Amniotic epithelial cell (primary cell): ENCODE measurements at regions not wholly inside any gene's neighbourhood (a gene's known extent, or its start where the extent isn't known, plus 50 kb on each side); places are given as distances from the start of the nearest gene placed in this dataset.
A peak's percentile ranks its signal among the peaks of the same experiment; 100 is the strongest.

Experiments
- DNase-seq: peaks from one replicate; pipeline ENCODE4 v3.0.0-alpha.2; 2010; ENCODE audit warnings: low read depth

DNA sequence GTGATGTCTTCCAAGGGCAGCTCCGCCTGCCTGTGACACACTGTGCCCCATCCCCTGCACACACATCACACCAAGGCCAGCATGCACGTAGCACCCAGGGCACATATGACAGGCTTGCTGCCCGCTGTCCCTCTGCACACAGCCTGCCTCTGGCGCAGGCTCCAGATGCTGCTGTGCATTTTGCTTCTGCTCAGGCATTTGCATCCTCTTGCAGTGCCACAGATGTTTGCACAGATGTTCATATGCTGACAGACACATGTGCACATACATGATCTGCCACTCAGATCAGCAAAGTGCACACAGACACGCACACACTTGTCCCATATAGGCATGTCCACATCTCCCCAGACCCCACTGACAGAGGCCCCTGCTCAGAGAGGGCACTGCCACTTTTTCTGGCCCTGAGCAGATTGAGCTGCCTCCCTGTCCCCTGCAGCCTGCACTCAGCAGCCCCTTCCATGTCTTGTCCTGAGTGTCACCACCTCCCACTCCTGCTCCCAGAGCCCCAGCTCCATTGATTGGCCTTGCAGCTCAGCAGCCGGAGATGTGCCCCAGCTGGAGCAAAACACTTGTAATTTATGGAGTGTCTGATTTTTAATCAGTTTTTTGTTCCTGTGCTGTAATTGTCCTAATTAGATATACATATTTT lies 115.1 kb upstream of the RPL38 start:
- DNase-seq = no peak

DNA sequence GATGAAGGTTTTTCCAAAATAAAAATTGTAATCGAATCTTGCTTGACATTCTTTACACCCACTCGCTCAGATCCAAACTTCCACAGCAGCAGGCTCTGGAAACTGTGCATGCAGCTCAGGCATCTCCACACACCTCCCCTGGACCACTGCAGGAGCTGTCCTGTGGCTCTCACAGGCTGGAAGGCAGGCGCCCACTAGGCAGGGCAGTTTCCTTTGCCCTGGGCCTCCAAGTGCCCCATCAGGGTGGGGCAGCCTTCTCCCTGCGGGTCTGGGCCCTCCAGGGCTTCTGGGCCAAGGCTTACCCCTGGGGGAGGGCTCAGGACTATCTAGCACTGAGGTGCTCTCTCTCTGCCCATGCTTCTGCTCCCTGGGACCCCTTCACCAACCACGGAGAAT lies 114.5 kb upstream of the RPL38 start:
- no peak for DNase-seq

DNA sequence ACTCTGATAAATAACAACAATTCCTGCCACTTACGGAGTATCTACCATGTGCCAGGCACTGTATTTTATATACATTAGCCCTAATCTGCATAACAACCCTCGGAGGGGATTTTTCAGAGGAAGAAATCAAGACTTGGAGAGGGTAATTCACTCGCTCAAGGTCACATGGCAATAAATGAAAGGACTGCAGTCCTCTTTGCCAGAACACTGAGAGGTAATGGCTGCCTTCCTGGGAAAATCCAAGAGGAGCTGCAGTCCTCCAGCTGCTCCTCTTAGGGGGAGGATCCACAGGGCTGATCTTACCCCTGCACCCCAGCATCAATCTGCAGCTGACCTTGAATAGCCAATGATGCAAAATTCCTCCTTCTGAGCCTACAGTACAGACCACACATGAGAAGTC lies 114.1 kb upstream of the RPL38 start:
- DNase-seq = no peak

DNA sequence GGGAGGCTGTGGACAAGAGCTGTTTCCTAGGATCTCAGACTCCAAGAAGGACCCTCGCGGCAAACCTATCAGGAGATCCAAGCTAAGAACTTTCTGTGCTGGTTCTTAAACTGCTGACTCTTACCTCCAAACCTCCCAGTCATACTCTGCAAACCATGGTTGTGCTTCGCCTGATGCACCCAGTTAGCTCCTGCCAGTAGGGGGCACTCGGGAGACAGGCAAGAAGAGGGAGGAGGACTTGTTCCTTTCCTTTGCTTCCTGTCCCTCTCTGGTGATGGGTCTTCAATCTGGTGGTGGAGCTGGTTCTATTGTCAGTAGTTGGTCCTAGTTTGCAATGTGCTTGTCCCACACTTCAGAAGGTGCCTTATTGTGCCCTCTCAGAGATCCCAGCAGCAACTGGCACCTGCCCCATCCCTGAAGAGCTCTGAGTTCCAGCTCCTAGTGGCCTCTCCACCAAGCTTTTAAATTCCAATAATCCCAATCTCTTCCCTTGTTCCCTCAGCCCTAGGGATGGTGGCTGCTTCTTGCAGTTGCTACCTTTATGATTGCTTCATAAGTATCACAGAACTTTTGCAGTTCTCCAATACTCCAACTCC lies 113.5 kb upstream of the RPL38 start:
- peak; percentile 3 for DNase-seq

DNA sequence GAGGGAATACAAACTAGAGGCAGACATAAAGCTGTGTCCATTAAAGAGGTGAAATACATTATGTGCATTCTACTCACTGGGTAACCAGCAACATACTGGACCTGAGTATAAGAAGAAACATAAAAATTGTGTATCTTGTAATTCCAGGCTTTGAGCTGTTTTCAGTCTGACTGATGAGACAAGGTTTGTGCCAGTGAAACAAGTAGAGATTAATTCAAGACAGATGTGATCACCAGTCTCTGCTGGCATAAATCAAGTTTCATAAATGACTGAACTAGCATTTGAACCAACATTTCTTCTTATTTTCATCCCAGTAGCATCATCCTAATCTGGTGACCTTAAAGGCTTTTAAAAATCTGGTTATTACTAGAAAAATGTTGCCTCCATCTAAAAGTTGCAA lies 108.8 kb upstream of the RPL38 start:
- DNase-seq = no peak

DNA sequence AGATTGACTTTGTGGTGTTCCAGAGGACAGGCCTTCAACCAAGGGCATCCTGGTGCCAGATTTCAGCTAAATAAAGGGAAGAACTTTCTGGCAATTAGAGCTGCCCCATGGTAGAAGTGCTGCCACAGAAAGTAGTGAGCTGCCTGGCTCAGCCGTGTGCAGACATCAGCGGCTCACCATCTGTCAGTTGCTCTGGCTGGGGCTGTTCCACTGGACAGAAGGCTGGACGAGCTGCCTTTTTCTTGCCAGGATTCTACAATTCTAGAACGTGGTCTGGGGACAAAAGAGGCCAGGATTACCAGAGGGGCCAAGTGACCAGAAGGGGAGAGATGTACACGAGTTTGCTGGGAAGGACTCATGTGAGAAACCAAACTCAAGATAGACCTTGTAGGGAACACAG lies 107.0 kb upstream of the RPL38 start:
- DNase-seq = no peak

DNA sequence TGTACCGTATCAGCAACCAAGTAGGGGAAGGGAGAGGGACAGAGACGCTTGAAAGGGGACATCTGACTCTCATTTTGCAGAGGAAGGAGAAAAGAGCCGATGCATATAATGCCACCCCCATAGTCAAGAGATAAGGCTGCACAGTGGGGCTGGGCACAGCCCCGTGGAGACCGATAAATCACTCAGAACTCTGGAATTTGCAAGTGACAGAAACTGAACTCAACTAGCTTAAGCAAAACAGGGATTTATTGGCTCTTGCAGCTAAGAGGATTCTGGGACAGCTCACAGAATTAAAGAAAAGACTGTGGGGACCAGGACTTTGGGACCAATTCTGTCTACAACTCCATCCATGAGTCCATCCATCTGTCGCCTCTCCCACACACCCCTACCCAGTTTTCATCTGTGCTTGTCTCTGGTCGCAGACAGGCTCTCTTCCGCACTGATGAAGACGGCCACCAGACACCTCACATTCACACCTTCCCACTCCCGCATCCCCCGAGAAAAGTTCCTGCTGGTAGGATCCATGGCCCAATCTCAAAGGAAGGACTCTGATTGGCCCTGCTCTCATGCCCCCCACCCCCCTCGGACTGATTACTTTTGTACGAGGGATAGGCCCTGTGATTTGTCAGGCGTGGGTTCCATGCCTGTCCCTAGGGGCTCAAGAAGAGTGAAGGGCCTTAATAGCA lies 105.9 kb upstream of the RPL38 start:
- no peak for DNase-seq

DNA sequence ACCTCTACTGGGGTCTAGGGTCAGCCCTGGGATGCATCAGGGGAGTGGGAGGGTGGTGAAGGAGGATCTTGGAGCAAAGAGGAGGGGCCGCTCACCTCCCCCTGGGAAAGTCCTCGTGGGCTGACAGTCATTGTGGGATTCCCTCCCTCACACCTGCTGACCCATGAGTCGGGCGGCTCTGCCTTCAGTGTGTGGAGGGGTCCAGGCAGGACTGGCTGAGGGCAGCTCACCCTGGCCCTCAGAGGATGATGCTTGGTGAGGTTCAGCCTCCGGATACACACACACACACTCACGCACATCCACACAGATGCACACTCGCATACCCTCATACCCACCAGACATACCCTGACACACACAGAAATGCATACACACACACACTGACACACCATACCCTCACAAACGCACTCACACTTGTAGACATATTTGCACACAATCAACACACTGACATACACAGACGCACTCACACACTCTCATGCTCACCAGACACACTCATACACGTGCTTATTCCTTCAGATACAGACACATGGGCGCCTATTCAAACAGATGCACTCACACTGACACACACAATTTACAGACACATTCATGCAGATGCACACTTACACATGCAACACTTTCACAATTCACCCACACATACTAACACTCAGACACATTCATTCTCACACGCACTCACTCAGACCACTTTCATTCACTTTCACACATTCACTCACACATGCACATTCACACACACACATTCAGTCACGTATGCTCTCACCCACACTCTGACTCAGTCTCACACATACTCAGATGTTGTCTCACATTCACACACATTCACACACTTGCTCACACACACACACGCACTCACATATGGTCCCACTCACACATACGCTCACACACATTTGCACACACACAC lies 105.1 kb upstream of the RPL38 start:
- DNase-seq = no peak

DNA sequence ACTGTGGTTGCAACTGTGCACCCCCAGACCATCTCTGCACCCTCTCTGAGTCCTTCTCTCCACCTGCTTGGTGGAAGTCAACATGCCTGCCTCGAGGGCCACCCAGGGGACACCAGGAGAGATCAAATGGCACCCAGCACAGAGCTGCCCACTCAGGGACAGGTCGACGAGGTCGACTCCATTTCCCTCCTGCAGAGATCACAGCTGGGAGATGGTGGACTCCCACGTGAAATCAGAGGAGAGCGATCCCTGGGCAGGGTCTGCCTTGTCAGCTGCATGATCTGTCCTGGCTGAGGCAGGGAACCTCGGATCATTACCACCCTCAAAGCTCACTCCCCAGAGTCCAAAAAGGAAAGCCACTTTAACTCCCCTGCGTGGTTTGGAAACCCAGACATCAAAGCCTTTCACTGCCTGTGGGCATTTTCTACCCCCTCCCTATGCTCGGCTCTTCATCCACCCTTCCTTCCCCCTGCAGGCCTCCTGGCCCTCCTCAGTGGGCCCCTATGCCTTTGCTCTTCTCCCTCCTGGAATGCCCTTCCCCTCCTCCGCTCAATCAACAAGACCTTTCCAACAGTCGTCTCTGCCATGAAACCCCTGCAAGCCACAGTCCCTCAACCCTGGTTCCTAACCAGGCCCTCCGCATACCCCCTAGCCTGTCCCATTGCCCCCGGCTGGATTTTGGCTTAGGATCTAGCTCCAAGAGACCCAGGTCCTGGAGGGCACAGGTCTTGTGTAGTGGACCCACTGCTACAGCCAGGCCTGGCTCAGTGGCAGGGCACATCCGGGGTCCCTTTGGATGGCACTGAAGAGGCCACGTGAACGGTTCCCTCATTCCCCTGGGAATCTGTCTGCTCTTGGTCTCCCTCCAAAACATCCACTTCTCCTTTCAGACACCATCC lies 103.8 kb upstream of the RPL38 start:
- no peak for DNase-seq

DNA sequence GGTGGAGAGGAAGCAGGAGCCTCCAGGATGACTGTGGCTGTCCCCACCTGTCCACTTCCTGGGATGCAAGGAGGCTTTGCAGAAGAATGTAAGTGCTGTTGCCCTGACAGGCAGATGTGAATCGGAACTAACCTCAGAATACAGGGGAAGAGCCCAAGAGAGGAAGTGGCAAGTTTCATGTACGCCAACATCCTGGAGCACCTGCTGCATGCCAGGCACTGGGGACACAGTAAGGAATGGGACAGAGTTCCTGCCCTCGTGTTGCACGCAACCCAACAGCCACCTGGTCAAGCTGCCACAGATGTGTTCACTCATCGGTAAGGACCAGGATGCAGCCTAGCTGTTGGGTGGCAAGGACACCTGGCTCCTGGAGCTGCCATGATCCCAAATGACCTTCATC lies 98.6 kb upstream of the RPL38 start:
- DNase-seq = no peak

DNA sequence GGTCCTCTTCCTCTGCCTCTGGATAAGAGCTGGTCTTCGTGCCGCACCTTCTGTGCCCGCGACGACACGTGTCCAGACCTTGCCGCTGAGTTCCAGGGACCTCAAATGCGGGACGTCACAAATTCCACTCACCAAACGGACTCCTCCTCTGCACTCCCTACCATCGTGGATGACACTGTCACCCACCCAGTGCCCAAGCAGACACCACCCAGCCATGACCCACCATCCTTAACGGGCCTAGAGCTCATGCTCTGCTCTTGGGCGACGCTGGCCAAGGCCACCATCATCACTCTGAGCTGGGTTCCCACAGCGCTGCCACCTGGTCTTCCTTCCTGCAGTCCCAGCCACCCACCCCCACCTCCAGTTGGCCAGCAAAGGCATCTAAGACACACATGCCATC lies 96.4 kb upstream of the RPL38 start:
- no peak for DNase-seq

DNA sequence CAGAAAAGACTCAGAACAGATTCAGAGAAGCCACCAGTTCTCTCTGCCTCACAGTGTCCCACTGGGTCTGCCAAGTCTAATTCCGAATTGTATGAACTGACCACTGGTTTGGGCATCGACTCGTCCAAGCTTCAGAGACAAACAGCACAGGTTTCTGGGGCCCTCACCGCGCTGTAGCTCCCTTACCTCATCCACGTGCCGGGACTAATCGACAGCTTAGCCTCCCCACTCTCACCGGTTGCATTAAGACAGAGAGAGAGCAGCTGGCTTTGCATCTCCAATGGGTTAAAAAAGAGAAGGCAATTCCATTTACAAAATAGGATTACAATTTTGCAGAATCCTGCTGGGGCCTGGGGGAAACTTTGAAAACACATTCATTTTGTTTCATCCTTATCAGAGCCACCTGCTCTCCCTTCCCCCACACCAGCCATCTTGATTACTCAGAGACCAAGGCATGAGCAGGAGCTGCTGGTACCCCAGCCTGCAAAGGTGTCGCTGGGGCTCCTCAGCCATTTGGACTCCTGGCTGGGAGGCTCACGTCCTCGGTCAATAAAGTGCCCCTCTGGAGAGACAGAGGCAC lies 95.3 kb upstream of the RPL38 start:
- no peak for DNase-seq

DNA sequence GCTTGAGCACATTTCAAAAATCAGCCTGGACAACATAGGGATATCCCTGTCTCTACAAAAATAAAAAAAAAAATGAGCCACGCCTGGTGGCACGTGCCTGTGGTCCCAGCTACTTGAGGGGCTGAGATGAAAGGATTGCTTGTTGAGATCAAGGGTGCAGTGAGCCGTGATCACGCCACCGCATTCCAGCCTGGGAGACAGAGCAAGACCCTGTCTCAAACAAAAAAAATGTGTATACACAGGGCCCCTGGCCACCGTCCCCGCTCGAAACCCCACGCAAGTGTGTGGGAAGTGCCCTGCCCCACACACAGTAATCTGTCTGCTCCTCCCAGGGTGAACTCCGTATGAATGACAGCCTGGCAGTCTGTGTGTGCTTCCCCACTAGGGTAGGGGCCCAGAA lies 93.0 kb upstream of the RPL38 start:
- DNase-seq = no peak

DNA sequence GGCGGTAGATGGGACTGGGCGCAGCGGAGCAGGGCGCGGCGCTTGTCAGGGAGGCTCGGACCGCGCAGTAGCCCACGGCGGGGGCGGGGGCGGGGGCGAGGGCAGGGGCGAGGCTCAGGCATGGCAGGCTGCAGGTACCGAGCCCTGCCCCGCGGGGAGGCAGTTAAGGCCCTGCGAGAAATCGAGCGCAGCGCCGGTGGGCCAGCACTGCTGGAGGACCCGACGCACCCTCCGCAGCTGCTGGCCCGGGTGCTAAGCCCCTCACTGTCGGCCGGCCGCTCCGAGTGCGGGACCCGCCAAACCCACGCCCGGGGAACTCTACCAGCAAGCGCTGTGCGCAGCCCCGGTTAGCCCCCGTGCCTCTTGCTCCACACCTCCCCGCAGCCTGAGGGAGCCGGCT lies 90.2 kb upstream of the RPL38 start:
- no peak for DNase-seq

DNA sequence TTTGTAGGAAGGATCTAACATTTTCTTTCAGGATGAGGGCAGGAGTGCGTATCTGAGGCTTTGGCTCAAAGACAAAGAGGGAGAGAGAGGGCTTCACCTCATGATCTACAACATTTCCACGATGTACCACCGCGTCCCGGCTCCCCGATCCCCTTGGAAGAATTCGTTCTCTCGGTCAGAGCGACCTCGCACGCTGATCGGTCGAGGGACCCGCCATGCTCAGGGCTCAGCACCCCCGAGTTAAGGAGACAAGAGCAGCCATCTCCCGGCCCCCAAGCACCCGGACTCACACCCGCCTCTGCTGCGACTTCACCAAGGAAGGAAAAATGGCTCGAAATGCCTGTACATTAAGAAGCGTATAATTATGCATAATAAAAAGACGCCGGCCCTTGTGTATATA lies 89.5 kb upstream of the RPL38 start:
- DNase-seq = no peak

DNA sequence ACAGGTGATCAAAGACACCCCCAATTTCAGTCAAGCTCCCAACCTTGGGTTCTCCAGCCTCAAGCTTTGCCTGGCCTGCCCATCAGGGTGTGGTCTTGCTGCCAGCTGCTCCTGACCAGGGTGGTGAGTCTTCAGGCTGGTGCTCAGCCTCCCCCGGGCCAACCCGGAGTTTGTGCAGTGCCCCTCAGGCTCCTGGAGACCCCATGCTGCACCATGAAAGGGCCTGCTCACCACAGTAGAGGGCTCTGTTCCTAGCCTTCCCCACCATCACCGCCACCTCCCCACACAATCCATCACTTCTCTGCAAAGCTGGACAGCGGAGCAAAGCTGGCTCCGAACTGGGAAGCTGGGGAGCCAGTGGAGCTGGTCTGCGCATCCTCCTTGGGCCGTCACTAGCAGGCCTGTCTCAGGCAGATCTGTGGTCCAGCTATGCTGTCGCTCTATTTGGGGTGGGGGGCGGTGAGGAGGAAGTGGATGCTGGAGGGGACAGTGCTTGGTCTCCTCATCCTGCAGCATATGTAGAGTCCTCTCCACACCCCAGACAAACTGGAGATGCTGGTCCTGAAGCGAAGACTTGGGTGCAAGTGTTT lies 88.5 kb upstream of the RPL38 start:
- no peak for DNase-seq

DNA sequence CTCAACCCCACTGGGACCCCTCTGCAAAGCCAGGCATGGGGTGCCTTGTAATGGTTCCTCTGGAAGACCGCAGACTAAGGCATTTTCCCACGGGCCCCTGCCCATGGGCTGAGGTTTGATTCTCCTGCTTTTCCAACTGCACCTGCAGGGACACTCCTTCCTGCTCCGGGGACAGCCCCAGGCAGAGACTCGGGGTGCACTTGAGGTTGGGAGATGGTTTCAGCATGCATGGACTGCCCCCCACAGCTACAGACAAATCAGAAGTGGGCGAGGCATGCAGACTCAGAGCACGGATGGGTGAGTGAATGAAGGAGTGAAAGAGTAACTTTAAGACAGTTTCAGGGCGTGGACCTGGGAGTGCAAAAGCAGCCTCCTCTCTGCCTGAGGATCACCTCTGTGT lies 87.9 kb upstream of the RPL38 start:
- DNase-seq = no peak

DNA sequence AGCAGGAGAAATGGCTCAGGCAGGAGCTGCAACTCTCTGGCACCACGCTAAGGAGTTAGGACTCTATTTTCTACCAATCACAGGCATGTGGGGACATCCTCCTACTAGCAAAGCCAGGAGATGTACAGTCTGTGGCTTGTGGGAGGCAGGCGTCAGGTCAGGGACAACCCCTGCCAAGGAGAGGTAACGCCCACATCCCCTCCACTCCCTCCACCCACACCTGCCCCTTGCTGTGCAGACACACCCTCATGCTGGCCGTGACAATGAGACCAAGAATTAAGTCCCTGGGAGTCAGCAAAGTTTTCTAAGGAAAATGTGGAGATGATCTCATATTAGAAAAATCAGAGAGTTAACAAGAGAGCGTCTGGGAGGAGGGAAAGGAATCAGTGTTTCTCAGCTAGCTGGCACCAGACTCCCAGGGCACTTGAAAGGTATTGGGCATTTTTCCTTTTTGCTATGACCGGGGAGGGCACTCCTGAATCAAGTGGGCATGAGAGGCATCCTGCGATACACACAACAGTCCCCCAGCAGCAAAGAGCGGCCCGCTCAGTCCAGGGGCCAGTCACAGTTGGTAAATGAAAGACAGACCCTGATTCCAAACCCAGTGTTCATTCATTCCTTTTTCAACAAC lies 87.3 kb upstream of the RPL38 start:
- DNase-seq = no peak

DNA sequence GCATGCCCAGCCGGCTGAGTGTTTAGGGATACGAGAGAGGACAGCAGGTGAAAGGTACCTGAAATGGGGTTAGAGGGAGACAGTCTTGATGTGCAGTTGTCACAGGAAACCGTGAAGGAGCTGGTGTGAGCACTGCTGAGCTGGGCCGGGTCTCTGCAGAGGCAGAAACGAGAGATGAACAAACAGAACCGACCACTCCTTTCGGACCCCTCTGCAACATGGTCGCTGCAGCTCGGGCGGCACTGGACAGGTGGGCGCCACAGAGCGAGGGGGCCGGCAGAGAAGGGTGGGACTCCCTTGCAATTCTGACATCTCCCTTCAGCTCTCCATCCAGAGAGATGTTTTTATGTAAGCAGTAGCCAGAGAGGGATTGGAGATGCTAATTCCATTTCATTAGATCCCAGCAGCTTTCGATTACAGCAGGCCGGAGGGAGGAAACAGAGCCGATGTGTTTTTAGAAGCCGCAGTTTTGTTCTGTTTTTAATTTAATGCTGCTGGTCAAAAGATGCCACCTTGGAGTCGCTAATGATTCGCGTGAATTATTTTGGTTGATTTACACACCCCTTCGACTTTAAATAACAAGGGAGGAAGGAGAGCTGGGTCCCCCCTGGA lies 86.3 kb upstream of the RPL38 start:
- no peak for DNase-seq

DNA sequence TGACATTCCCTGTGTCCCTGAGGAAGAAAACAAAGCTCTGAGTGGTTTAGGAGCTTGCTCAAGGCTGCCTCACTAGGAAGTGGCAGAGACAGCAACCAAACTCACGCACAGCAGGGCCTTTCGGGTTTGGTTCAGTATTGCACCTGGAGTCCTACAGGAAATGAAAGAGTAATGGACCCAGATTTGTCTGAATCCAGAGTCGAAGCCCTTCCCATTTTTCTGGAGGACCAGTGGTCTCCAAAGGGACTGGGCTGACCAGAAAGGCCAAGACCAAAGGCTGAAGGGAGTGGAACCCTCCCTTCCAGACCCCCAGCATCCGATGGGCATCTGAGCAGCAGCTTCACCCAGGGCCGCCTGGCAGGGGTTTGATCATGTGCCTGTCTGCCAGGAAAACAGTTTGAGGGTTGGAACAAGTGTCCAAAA lies 85.5 kb upstream of the RPL38 start:
- no peak for DNase-seq
